H1 (cell line): ENCODE measurements at regions not wholly inside any gene's neighbourhood (a gene's known extent, or its start where the extent isn't known, plus 50 kb on each side); places are given as distances from the start of the nearest gene placed in this dataset.

ENCODE experiments used
- ATF3 ChIP-seq: IDR thresholded peaks from 2 replicates; pipeline ENCODE4 v1.6.1; 2011; ENCODE audit warnings: low read depth, mild to moderate bottlenecking, low read length; ENCODE audit not compliant: insufficient read depth
- BACH1 ChIP-seq: IDR thresholded peaks from 2 replicates; pipeline ENCODE4 v1.6.1; 2012; ENCODE audit warnings: low read length, improper control_type of control experiment
- CBX5 ChIP-seq: fragments of 300-800, 300-1000 bp; sonication (generic); IDR thresholded peaks from 2 replicates; pipeline ENCODE4 v1.7.1; 2016; ENCODE audit warnings: antibody characterized with exemption, low read length, low read depth
- CTCF ChIP-seq, 3 experiments: IDR thresholded peaks; 1 replicate in 2 of 3; 2 replicates in 1 of 3; pipeline versions ENCODE4 v1.5.1 to v1.6.1; 2011; ENCODE audit warnings: low read length in 3 of 3, mild to moderate bottlenecking in 3 of 3, inconsistent platforms in 2 of 3, low read depth in 1 of 3, moderate library complexity in 1 of 3; ENCODE audit not compliant: insufficient read depth in 1 of 3; ENCODE audit errors: control extremely low read depth in 1 of 3
- EZH2 ChIP-seq: fragments of 200-600 bp; sonication (generic); IDR thresholded peaks from 2 replicates; pipeline ENCODE4 v1.7.1; 2012; ENCODE audit warnings: low read depth, mild to moderate bottlenecking, moderate library complexity, low read length, inconsistent platforms; ENCODE audit not compliant: severe bottlenecking
- GABPA ChIP-seq: IDR thresholded peaks from 2 replicates; pipeline ENCODE4 v1.6.1; 2011; ENCODE audit warnings: mild to moderate bottlenecking, low read length, moderate library complexity, borderline replicate concordance; ENCODE audit not compliant: insufficient read depth
- GTF2F1 ChIP-seq: IDR thresholded peaks from 2 replicates; pipeline ENCODE4 v1.6.1; 2012; ENCODE audit warnings: low read depth, low read length, improper control_type of control experiment, borderline replicate concordance
- JUND ChIP-seq: IDR thresholded peaks from 2 replicates; pipeline ENCODE4 v1.6.1; 2011; ENCODE audit warnings: mild to moderate bottlenecking, improper control_type of control experiment, low read length
- MAX ChIP-seq: IDR thresholded peaks from 2 replicates; pipeline ENCODE4 v1.6.1; 2012; ENCODE audit warnings: inconsistent platforms
- NANOG ChIP-seq: IDR thresholded peaks from 2 replicates; pipeline ENCODE4 v1.6.1; 2011; ENCODE audit warnings: low read length, low read depth, mild to moderate bottlenecking, inconsistent platforms; ENCODE audit not compliant: insufficient read depth, poor library complexity, severe bottlenecking
- POLR2AphosphoS5 ChIP-seq: IDR thresholded peaks from 2 replicates; pipeline ENCODE4 v1.6.1; 2011; ENCODE audit warnings: low read depth, low read length
- RNF2 ChIP-seq: fragments of 200-900, 300-1000 bp; sonication (generic); IDR thresholded peaks from 2 replicates; pipeline ENCODE4 v1.7.1; 2016; ENCODE audit warnings: borderline replicate concordance, low read depth, mild to moderate bottlenecking, antibody characterized with exemption, low read length; ENCODE audit not compliant: poor library complexity, severe bottlenecking; ENCODE audit errors: missing control alignments
- YY1 ChIP-seq: IDR thresholded peaks from 2 replicates; pipeline ENCODE4 v1.6.1; 2011; ENCODE audit warnings: low read depth, mild to moderate bottlenecking, low read length

- no peak for TF ChIP-seq CTCF (IDR thresholded peaks at IDR 0.05; ENCODE audit: control extremely low read depth in 1 of 3, insufficient read depth in 1 of 3, low read depth in 1 of 3, low read length in 3 of 3)
- no peak for TF ChIP-seq YY1
- TF ChIP-seq POLR2AphosphoS5, result no peak
- TF ChIP-seq EZH2, result no peak
- TF ChIP-seq BACH1, result no peak
- no peak for TF ChIP-seq JUND
- no peak for TF ChIP-seq CBX5
- TF ChIP-seq GABPA, result no peak
- no peak for TF ChIP-seq RNF2
- no peak for TF ChIP-seq NANOG
- TF ChIP-seq MAX, result no peak
- TF ChIP-seq ATF3, result no peak
- no peak for TF ChIP-seq GTF2F1
Observed at GRCh38 chr2:138336146-138336545, 165.4 kb upstream of the SPOPL start.
